ENCODE measurements at regions not wholly inside any gene's neighbourhood (a gene's known extent, or its start where the extent isn't known, plus 50 kb on each side); places are given as distances from the start of the nearest gene placed in this dataset.

GRCh38 chr2:139813340-139813739 is 1033.2 kb upstream of the NXPH2 start:
- H3K27ac Mint-ChIP-seq (ENCODE audit: low read depth, unreplicated experiment), result no peak overlapping the region
- no peaks in the 10 kb centered on the region for H3K36me3 Mint-ChIP-seq (ENCODE audit: insufficient read depth, unreplicated experiment)
- intact Hi-C loops (cut with micrococcal nuclease), result no loop called here
- DNase-seq (ENCODE audit: unreplicated experiment), result no peak
- H3K4me1 Mint-ChIP-seq (ENCODE audit: insufficient read depth, unreplicated experiment), result no peaks in the 10 kb centered on the region
- CTCF ChIA-PET, result interaction anchor here (0.7 kb wide), 1 partner anchor 335 kb away, joined by 4 read pairs; no protein-coding TSS in a partner anchor
- no TSS peak for BruUV-seq (replicated peaks)
- POLR2A ChIA-PET, result no interaction called here
- no peaks in the 10 kb centered on the region for H3K9me3 Mint-ChIP-seq (ENCODE audit: unreplicated experiment)
- peaks cover 30% of the 10 kb centered on the region for H3K27me3 Mint-ChIP-seq (ENCODE audit: insufficient read depth, unreplicated experiment)
- no peak for TF ChIP-seq CTCF (IDR thresholded peaks at IDR 0.05; ENCODE audit: unreplicated experiment)
- H3K4me3 Mint-ChIP-seq (ENCODE audit: unreplicated experiment), result no peak overlapping the region

DNA sequence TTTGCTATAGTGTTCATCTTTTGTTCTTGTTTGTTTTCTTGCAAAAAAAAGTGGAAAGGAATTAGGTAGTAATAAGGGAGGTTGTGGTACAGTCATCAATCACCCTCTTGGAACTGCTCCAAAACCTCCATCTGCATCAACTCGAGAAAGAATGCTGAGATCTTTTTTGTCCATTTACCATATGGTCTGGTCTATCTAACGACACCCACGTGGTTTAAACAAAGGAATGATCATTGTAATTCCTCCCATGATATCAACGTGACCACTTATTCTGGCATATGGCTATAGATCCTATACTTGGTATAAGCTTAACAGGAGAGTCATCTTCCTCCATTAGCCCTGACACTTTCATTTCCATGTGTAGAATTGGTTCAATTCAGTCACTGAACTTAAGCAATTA is 1025.3 kb upstream of the NXPH2 start:
- no peak for DNase-seq (ENCODE audit: unreplicated experiment)
- intact Hi-C loops (cut with micrococcal nuclease), result no loop called here
- ChIA-PET CTCF (interaction anchor here (0.7 to 1.0 kb wide), 2 partner anchors 77 to 143 kb away, joined by 3 to 5 read pairs; no protein-coding TSS in a partner anchor), POLR2A (no interaction called here)
- TF ChIP-seq CTCF (IDR thresholded peaks at IDR 0.05; ENCODE audit: unreplicated experiment), result no peak
- peaks cover 8% of the 10 kb centered on the region for H3K9me3 Mint-ChIP-seq (ENCODE audit: unreplicated experiment)
- no peak overlapping the region for H3K4me3 Mint-ChIP-seq (ENCODE audit: unreplicated experiment)
- no TSS peak for BruUV-seq (replicated peaks)
- no peaks in the 10 kb centered on the region for H3K27me3 Mint-ChIP-seq (ENCODE audit: insufficient read depth, unreplicated experiment)
- H3K4me1 Mint-ChIP-seq (ENCODE audit: insufficient read depth, unreplicated experiment), result no peaks in the 10 kb centered on the region
- no peaks in the 10 kb centered on the region for H3K36me3 Mint-ChIP-seq (ENCODE audit: insufficient read depth, unreplicated experiment)
- H3K27ac Mint-ChIP-seq (ENCODE audit: low read depth, unreplicated experiment), result no peak overlapping the region

DNA sequence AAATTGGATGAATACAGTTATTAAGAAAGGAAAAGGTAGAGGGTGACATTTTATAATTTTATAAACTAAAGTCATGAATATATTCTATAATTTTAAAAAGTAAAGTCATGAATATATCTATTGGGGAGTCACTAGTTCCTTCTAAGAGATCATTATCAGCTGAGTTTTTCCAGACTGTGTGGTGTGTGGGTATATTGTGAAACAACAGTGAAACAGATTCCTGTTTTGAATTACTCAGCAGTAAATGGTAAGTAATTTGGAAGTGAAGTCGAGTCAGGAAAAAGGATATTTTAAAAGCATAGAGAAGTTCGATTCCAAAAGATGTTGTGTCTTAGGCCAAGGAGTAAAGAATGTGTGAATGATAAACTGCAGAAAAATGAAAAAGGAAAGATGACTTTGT is 1018.2 kb upstream of the NXPH2 start:
- no peak for DNase-seq (ENCODE audit: unreplicated experiment)
- Mint-ChIP-seq H3K9me3 (ENCODE audit: unreplicated experiment) (peaks cover 14% of the 10 kb centered on the region), H3K27me3 (ENCODE audit: insufficient read depth, unreplicated experiment) (peaks cover 46% of the 10 kb centered on the region), H3K4me3 (ENCODE audit: unreplicated experiment) (no peak overlapping the region), H3K4me1 (ENCODE audit: insufficient read depth, unreplicated experiment) (no peaks in the 10 kb centered on the region), H3K36me3 (ENCODE audit: insufficient read depth, unreplicated experiment) (no peaks in the 10 kb centered on the region), H3K27ac (ENCODE audit: low read depth, unreplicated experiment) (no peak overlapping the region)
- BruUV-seq (replicated peaks), result no TSS peak
- intact Hi-C loops (cut with micrococcal nuclease), result no loop called here
- POLR2A ChIA-PET, result no interaction called here
- CTCF ChIA-PET, result interaction anchor here (0.6 to 0.7 kb wide), 3 partner anchors 11 to 1809 kb away, joined by 3 to 4 read pairs (median 3); no protein-coding TSS in a partner anchor
- no peak for TF ChIP-seq CTCF (IDR thresholded peaks at IDR 0.05; ENCODE audit: unreplicated experiment)

DNA sequence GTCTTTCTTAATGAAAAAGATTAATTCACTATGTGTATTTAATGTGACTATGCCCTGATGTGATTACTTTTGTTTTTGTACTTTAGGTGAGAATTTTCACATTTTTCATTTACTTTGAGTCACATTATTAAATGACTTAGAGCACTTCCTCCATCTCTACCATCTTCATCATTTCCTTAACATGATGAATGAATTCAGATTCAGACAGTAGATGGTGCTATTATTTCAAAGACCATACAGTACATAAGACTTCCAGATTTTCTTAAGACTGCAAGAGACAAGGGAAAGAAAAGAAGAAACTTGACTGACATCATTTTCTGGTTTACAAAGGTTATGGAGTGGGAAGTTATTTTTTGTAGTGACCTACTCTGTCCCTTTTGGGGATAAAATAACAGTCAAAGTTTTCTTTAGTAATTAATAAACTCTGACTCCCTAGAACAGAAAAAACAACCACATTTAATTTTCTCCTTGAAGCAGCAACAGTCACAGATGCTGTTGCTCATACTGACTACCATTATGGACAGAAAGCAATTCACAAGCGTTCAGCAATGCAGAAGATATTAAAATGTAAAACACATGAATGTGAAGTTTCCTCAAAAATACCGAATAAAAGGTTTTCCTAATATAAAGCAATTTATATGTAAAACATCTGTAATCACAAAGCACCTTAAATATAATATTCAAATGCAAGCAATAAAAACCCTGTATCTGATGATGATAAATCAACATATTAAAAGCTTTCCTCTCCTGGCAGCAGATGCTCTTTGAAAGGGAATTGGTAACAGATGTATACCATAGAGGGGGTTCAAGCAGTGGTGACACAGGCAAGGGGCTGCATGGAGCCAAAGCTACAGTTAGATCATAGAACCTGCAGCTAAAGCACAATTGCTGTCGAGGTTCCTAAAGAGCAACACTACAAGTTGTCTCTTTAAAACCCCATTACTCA is 1010.9 kb upstream of the NXPH2 start:
- CTCF ChIA-PET, result interaction anchor here (0.6 to 1.1 kb wide), 4 partner anchors 9 to 1073 kb away, joined by 3 to 4 read pairs (median 4); no protein-coding TSS in a partner anchor

More for the DNA sequence above, 1010.9 kb upstream of the NXPH2 start:
- no TSS peak for BruUV-seq (replicated peaks)
- no peak for TF ChIP-seq CTCF (IDR thresholded peaks at IDR 0.05; ENCODE audit: unreplicated experiment)
- Mint-ChIP-seq H3K27me3 (ENCODE audit: insufficient read depth, unreplicated experiment) (peaks cover 39% of the 10 kb centered on the region), H3K4me1 (ENCODE audit: insufficient read depth, unreplicated experiment) (no peaks in the 10 kb centered on the region), H3K36me3 (ENCODE audit: insufficient read depth, unreplicated experiment) (no peaks in the 10 kb centered on the region), H3K9me3 (ENCODE audit: unreplicated experiment) (peaks cover 2% of the 10 kb centered on the region), H3K27ac (ENCODE audit: low read depth, unreplicated experiment) (no peak overlapping the region), H3K4me3 (ENCODE audit: unreplicated experiment) (no peak overlapping the region)
- no peak for DNase-seq (ENCODE audit: unreplicated experiment)
- POLR2A ChIA-PET, result no interaction called here
- intact Hi-C loops (cut with micrococcal nuclease), result loop anchor here (2.0 to 5.0 kb wide), 2 partner anchors 156 to 1071 kb away; no protein-coding TSS in a partner anchor

Measured in MCF 10A (cell line).